ENCODE measurements at regions not wholly inside any gene's neighbourhood (a gene's known extent, or its start where the extent isn't known, plus 50 kb on each side); places are given as distances from the start of the nearest gene placed in this dataset.
"Not testable (repeated sequence)": the region's sequence is repeated elsewhere in the genome, so short reads cannot be mapped to it uniquely, and the experiment has no call there.

GRCh38 chr12:63002059-63002458 lies 67.1 kb upstream of the PPM1H start:
- H3K4me3 Mint-ChIP-seq; H3K36me3 Mint-ChIP-seq (ENCODE audit: low read depth); H3K27ac Mint-ChIP-seq; DNase-seq; H3K9me3 Mint-ChIP-seq; H3K27me3 Mint-ChIP-seq; POLR2A ChIA-PET; H3K4me1 Mint-ChIP-seq: not testable (repeated sequence)
- CTCF ChIA-PET, result interaction anchor here (0.6 kb wide), 1 partner anchor 36 kb away, joined by 5 read pairs; no protein-coding TSS in a partner anchor

- Mint-ChIP-seq H3K9me3 (no peaks in the 10 kb centered on the region), H3K27me3 (peaks cover 2% of the 10 kb centered on the region), H3K4me3 (no peak overlapping the region), H3K36me3 (ENCODE audit: low read depth) (no peaks in the 10 kb centered on the region), H3K27ac (no peak overlapping the region), H3K4me1 (no peaks in the 10 kb centered on the region)
- DNase-seq, result no peak
- ChIA-PET CTCF (no interaction called here), POLR2A (no interaction called here)
Observed at GRCh38 chr12:62998454-62998853, 63.5 kb upstream of the PPM1H start.

GRCh38 chr12:62995097-62995496 lies 60.1 kb upstream of the PPM1H start:
- CTCF ChIA-PET, result no interaction called here
- Mint-ChIP-seq H3K9me3 (no peaks in the 10 kb centered on the region), H3K4me1 (no peaks in the 10 kb centered on the region), H3K27ac (no peak overlapping the region), H3K36me3 (ENCODE audit: low read depth) (no peaks in the 10 kb centered on the region), H3K4me3 (no peak overlapping the region), H3K27me3 (no peaks in the 10 kb centered on the region)
- POLR2A ChIA-PET, result no interaction called here
- no peak for DNase-seq

GRCh38 chr12:62986844-62987243 lies 51.9 kb upstream of the PPM1H start:
- Mint-ChIP-seq H3K36me3 (ENCODE audit: low read depth) (no peaks in the 10 kb centered on the region), H3K4me1 (no peaks in the 10 kb centered on the region), H3K27me3 (peaks cover 5% of the 10 kb centered on the region), H3K9me3 (no peaks in the 10 kb centered on the region), H3K4me3 (no peak overlapping the region), H3K27ac (no peak overlapping the region)
- ChIA-PET POLR2A (no interaction called here), CTCF (no interaction called here)
- DNase-seq, result no peak

Data from activated CD4-positive, alpha-beta T cell treated with anti-CD3 and anti-CD28 coated beads, Interleukin-2, amount 10 ng/mL, durations not matched to agents 7 days and 5 days (primary cell).